ENCODE measurements at regions not wholly inside any gene's neighbourhood (a gene's known extent, or its start where the extent isn't known, plus 50 kb on each side); places are given as distances from the start of the nearest gene placed in this dataset.

DNA sequence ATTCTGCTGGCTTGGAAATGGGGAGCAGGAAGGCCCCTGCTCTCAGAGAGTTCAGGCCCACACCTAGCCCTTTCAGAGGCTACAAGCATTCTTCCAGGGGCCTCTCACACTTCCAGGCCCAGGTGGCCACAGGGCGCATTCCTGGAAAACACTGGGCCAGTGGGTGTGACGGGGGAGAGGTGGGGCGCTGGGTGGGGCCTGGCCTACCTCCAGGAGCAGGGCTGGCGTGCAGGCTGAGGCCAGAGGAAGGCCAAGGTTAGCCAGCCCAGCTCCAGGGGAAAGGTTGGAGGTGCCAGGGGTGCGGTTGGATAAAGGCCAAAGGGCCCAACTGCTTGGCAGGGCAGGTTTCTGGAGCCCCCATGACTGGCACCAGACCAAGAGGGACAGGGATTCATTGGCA, 198.2 kb downstream of the MAF start:
- CTCF ChIA-PET: no interaction called here
- intact Hi-C loops (cut with micrococcal nuclease; ENCODE audit: unreplicated experiment): no loop called here
- no TSS peak for BruUV-seq (replicated peaks)
- POLR2A ChIA-PET: no interaction called here
- Histone ChIP-seq H3K27ac (ENCODE audit: low read length) (no peak overlapping the region), H3K27me3 (ENCODE audit: control insufficient read depth, insufficient read depth, low read length) (no peaks in the 10 kb centered on the region), H3K4me3 (ENCODE audit: low read depth in 2 of 2, low read length in 2 of 2) (no peak overlapping the region), H3K9me3 (ENCODE audit: control insufficient read depth, insufficient read depth, low read depth, low read length) (no peaks in the 10 kb centered on the region), H3K36me3 (ENCODE audit: control insufficient read depth, insufficient read depth, low read length) (no peaks in the 10 kb centered on the region), H3K4me1 (ENCODE audit: control insufficient read depth, insufficient read depth, low read length) (no peaks in the 10 kb centered on the region)
- TF ChIP-seq TCF7L2 (IDR thresholded peaks at IDR 0.05; ENCODE audit: low read depth, low read length) (no peak), SIN3A (IDR thresholded peaks at IDR 0.05; ENCODE audit: borderline replicate concordance, insufficient read depth, low read depth, low read length) (no peak), POLR2AphosphoS5 (IDR thresholded peaks at IDR 0.05; ENCODE audit: low read depth, low read length) (no peak)
- TF ChIP-seq, protein P1, sequence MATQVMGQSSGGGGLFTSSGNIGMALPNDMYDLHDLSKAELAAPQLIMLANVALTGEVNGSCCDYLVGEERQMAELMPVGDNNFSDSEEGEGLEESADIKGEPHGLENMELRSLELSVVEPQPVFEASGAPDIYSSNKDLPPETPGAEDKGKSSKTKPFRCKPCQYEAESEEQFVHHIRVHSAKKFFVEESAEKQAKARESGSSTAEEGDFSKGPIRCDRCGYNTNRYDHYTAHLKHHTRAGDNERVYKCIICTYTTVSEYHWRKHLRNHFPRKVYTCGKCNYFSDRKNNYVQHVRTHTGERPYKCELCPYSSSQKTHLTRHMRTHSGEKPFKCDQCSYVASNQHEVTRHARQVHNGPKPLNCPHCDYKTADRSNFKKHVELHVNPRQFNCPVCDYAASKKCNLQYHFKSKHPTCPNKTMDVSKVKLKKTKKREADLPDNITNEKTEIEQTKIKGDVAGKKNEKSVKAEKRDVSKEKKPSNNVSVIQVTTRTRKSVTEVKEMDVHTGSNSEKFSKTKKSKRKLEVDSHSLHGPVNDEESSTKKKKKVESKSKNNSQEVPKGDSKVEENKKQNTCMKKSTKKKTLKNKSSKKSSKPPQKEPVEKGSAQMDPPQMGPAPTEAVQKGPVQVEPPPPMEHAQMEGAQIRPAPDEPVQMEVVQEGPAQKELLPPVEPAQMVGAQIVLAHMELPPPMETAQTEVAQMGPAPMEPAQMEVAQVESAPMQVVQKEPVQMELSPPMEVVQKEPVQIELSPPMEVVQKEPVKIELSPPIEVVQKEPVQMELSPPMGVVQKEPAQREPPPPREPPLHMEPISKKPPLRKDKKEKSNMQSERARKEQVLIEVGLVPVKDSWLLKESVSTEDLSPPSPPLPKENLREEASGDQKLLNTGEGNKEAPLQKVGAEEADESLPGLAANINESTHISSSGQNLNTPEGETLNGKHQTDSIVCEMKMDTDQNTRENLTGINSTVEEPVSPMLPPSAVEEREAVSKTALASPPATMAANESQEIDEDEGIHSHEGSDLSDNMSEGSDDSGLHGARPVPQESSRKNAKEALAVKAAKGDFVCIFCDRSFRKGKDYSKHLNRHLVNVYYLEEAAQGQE (IDR thresholded peaks at IDR 0.05; ENCODE audit: insufficient read depth in 1 of 2, low read depth in 2 of 2, low read length in 1 of 2): no peak
- TF ChIP-seq, protein P2, sequence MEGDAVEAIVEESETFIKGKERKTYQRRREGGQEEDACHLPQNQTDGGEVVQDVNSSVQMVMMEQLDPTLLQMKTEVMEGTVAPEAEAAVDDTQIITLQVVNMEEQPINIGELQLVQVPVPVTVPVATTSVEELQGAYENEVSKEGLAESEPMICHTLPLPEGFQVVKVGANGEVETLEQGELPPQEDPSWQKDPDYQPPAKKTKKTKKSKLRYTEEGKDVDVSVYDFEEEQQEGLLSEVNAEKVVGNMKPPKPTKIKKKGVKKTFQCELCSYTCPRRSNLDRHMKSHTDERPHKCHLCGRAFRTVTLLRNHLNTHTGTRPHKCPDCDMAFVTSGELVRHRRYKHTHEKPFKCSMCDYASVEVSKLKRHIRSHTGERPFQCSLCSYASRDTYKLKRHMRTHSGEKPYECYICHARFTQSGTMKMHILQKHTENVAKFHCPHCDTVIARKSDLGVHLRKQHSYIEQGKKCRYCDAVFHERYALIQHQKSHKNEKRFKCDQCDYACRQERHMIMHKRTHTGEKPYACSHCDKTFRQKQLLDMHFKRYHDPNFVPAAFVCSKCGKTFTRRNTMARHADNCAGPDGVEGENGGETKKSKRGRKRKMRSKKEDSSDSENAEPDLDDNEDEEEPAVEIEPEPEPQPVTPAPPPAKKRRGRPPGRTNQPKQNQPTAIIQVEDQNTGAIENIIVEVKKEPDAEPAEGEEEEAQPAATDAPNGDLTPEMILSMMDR (IDR thresholded peaks at IDR 0.05): no peak
- no peak for ATAC-seq
- no peak for DNase-seq (ENCODE audit: low read depth, low spot score)
- in situ Hi-C loops (cut with HindIII; ENCODE audit: low pct_unique_long_range_greater_than_20kb, low sequenced_read_pairs): no loop called here

DNA sequence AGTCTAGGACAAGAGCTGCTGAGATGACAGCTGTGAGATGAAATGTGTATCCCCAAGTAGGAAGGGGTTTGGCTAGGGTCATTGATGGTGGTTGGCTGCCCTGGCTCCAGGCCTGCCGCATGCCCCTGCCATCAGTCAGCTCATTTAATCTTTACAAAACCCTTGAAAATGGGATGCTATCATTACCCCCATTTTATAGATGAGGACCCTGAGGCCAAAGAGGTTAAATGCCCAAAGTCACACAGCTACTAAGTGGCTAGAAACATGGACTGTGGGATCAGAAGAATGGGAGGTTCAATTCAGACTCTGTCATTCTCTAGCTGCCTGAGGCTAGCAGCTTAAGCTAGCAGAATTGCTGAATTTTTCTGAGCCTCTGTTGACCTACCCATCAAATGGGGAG, 198.8 kb downstream of the MAF start:
- Histone ChIP-seq H3K9me3 (ENCODE audit: control insufficient read depth, insufficient read depth, low read depth, low read length) (no peaks in the 10 kb centered on the region), H3K36me3 (ENCODE audit: control insufficient read depth, insufficient read depth, low read length) (no peaks in the 10 kb centered on the region), H3K4me3 (ENCODE audit: low read depth in 2 of 2, low read length in 2 of 2) (no peak overlapping the region), H3K27ac (ENCODE audit: low read length) (no peak overlapping the region), H3K4me1 (ENCODE audit: control insufficient read depth, insufficient read depth, low read length) (no peaks in the 10 kb centered on the region), H3K27me3 (ENCODE audit: control insufficient read depth, insufficient read depth, low read length) (no peaks in the 10 kb centered on the region)
- ChIA-PET CTCF (no interaction called here), POLR2A (no interaction called here)
- intact Hi-C loops (cut with micrococcal nuclease; ENCODE audit: unreplicated experiment): no loop called here
- no peak for DNase-seq (ENCODE audit: low read depth, low spot score)
- no TSS peak for BruUV-seq (replicated peaks)
- in situ Hi-C loops (cut with HindIII; ENCODE audit: low pct_unique_long_range_greater_than_20kb, low sequenced_read_pairs): no loop called here
- no peak for TF ChIP-seq TCF7L2 (IDR thresholded peaks at IDR 0.05; ENCODE audit: low read depth, low read length)
- TF ChIP-seq, protein P1 (IDR thresholded peaks at IDR 0.05; ENCODE audit: insufficient read depth in 1 of 2, low read depth in 2 of 2, low read length in 1 of 2): no peak
- TF ChIP-seq SIN3A (IDR thresholded peaks at IDR 0.05; ENCODE audit: borderline replicate concordance, insufficient read depth, low read depth, low read length): no peak
- TF ChIP-seq POLR2AphosphoS5 (IDR thresholded peaks at IDR 0.05; ENCODE audit: low read depth, low read length): no peak
- TF ChIP-seq, protein P2 (IDR thresholded peaks at IDR 0.05): no peak
- no peak for ATAC-seq
